Activated naive CD4-positive, alpha-beta T cell treated with Interleukin-2 at 50 U/mL for 16 hours (primary cell): ENCODE measurements at regions not wholly inside any gene's neighbourhood (a gene's known extent, or its start where the extent isn't known, plus 50 kb on each side); places are given as distances from the start of the nearest gene placed in this dataset.

Experiments
- DNase-seq: peaks from one replicate; pipeline ENCODE4 v3.0.0-alpha.2; 2020

- DNase-seq = no peak
These were observed 62.7 kb upstream of the CPLX2 start for GRCh38 chr5:175808711-175809110.

DNA sequence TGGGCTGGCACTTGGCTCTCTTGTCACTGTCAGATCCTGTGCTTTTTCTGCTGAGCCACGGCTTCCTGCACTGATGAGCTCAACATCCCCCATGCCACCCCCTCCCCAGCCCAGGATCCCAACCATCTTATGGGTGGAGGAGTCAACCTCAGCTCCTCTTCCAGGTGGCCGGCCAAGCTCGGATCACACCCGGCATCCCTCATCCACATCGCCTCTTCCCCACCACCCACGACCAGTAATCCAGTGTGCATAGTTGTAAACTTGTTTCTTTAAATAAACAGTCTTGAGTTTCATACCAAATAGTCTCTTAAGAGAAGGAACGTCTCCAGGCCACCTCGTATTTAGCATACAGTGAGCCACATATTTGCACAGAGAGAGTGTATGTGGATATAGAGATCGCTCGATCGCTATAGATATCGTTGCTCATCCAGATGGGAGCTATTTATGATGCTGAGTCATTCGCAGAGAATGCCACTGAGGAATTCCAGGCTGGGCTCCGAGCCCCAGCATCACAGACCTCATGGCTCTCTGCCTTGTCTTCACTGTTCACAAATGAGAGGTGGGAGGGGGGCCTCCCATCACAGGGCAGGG, 61.8 kb upstream of the CPLX2 start:
- no peak for DNase-seq

- no peak for DNase-seq
These were observed 60.9 kb upstream of the CPLX2 start for GRCh38 chr5:175810457-175810856.

GRCh38 chr5:175811589-175811988, 59.8 kb upstream of the CPLX2 start:
- DNase-seq = no peak

DNA sequence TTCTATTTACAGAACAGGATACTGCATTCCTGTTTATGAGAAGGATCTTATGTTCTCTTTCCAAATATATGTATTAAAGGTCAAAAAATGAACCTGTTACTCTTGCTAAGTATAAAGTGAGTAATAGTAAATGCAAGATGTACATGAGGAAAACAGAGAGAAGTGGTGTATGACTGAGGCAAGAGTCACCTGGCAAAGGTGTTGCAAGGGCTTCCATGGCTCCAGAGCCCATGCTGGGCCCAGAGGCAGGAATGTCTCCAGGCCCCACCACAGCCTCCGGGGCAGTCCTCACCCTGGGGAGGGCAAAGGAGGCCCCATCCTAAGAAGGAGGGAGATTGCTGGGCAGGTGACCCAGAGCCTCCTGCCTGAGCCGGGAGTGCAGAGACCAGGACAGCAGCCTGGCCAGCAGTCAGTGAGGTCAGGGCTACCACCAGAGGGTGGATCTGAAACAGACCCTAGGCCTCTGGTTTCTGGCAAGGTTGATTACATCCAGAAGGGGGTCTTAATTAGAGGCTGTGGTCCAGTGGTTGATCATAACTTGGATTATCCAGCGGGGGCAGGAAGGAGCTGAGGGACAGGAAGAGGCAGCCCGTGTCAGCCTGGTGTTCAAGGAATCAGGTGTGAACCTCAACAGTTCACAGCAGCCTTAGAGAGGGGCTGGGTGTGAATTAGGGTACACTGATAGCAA, 57.3 kb upstream of the CPLX2 start:
- DNase-seq = no peak

DNA sequence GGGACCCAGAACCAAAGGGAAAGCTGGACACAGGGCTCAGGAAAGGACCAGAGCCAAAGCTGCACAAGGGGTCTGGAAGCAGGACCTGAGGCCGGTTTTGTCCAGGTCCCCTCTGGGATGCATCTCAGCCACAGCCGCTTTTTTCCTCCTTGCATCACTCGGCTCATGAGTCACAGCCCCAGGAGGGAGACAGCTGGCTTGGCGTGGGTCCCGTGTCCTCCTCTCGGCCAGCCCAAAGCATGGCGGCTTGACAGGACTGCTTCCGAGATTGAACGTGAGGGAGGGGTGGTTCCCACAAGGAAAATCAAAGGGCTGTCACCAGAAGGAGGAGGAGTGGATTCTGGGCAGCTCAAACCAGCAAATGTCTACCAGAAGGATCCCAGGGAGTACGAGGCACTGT, 56.7 kb upstream of the CPLX2 start:
- DNase-seq = no peak

DNA sequence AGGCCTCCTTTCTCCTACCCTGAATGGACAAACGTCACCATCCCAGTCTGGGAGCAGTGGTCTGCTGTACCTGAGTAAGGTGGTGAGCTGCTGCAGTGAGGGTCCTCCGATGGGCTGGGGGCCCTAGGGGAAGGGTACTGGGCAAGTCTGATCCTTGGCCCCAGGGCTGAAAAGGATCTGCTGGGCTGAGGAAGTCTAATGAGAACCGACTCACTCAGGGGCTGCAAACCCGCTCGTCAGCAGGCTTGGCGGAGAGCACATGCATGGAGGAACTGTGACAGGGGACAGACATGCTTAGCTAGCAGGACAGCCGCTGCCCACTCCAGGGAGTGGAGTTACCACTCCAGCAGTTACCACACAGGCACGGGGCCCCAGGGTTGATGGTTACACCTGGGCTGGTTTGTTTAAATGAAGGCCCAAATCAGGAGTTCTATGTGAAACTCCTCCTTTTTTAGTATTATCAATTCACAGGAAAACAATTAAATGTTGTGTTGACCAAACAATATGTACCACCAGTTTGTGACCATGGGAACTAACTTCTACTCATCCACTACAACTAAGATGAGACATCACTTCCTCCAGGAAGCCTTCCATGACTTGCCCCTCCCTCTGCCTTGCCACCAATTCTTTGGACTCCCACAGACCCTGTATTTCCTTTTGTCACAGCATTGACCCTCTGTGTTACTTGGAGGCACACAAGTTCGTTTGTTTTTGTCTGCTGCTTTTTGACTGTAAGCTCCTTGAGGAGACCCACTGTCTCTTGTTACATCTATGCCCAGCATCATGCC, 56.1 kb upstream of the CPLX2 start:
- DNase-seq = no peak

- DNase-seq = no peak
These were observed 55.0 kb upstream of the CPLX2 start for GRCh38 chr5:175816348-175816747.

- no peak for DNase-seq
These were observed 52.3 kb upstream of the CPLX2 start for GRCh38 chr5:175819090-175819425.

DNA sequence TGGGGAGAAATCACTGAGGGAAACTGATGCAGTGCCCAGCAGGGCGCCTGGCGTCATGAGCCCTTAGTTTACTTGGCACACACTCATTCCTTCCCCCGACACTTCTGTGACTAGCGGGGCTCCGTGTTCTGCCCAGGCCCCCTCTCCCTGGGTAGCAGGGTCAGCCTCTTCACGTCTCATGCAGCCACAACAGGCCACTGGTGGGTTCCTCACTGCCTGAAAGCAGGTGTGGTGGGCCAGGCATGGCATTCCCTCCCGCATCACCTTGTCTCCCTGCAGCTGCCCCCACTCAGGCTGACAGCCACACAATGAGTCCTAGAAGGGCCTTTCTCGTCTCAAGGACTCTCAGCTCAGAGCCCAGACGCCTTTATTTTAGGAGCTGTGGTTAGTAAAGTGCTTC, 51.1 kb upstream of the CPLX2 start:
- DNase-seq = no peak
